ENCODE measurements at regions not wholly inside any gene's neighbourhood (a gene's known extent, or its start where the extent isn't known, plus 50 kb on each side); places are given as distances from the start of the nearest gene placed in this dataset.

DNA sequence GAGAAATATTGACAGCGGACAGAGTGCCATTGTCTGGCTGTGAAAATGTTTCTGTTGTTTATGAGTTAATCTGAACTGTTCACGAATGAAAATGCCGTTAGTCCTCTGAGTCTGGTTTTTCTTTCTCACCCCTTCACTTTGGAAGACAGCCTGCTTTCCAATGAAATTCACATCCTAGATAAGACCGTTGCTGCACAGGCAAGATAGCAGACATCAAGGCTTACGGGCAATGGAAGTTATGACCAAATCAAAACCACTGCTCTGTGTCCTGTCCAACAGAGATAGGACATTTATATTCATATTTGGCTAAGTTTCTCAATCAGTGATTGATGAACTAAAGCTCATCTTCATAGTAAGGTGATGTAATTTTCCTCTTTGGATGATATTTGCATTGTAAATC is 180.0 kb upstream of the DMAC1 start:
- no peaks in the 10 kb centered on the region for H3K4me1 ChIP-seq
- no peaks in the 10 kb centered on the region for H3K27me3 ChIP-seq
- H3K36me3 ChIP-seq = no peaks in the 10 kb centered on the region
- intact Hi-C loops (cut with DNase I) = loop anchor here (10.0 kb wide), 2 partner anchors 45 to 65 kb away; no protein-coding TSS in a partner anchor
- H3K9me3 ChIP-seq = no peaks in the 10 kb centered on the region
- H3K27ac ChIP-seq = no peak overlapping the region
- TF ChIP-seq POLR2A (IDR thresholded peaks at IDR 0.05) (no peak), POLR2AphosphoS5 (IDR thresholded peaks at IDR 0.05) (no peak), EP300 (IDR thresholded peaks at IDR 0.05) (no peak)
- TF ChIP-seq, protein P1, sequence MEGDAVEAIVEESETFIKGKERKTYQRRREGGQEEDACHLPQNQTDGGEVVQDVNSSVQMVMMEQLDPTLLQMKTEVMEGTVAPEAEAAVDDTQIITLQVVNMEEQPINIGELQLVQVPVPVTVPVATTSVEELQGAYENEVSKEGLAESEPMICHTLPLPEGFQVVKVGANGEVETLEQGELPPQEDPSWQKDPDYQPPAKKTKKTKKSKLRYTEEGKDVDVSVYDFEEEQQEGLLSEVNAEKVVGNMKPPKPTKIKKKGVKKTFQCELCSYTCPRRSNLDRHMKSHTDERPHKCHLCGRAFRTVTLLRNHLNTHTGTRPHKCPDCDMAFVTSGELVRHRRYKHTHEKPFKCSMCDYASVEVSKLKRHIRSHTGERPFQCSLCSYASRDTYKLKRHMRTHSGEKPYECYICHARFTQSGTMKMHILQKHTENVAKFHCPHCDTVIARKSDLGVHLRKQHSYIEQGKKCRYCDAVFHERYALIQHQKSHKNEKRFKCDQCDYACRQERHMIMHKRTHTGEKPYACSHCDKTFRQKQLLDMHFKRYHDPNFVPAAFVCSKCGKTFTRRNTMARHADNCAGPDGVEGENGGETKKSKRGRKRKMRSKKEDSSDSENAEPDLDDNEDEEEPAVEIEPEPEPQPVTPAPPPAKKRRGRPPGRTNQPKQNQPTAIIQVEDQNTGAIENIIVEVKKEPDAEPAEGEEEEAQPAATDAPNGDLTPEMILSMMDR (IDR thresholded peaks at IDR 0.05) = no peak
- H3K4me3 ChIP-seq = no peak overlapping the region
- 70 to 83% methylated on average over 5 of the region's 5 CpGs for WGBS, 2 donors
- DNase-seq = no peak

DNA sequence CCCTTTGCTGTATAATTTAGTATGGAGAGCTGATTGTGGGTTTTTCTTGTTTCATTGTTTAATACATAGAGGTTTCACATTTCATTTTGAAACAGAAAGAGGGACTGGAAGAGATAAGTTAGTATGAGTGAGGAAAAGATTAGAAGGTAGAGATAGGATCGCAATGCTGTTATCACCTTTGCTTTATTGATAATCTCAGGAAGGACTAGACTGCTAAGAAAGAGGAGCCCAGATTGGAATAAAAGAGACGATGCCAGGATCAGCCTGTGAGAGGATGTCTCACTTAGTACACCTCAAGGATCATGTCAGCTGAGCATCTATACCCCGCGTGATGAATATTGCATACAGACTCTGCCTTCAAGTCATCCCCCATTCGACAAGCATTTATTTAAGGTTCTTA is 178.0 kb upstream of the DMAC1 start:
- H3K9me3 ChIP-seq = no peaks in the 10 kb centered on the region
- H3K4me3 ChIP-seq = no peak overlapping the region
- no peak for DNase-seq
- no peak for TF ChIP-seq POLR2A (IDR thresholded peaks at IDR 0.05)
- no peaks in the 10 kb centered on the region for H3K4me1 ChIP-seq
- H3K36me3 ChIP-seq = no peaks in the 10 kb centered on the region
- no peak overlapping the region for H3K27ac ChIP-seq
- intact Hi-C loops (cut with DNase I) = loop anchor here (10.0 kb wide), 1 partner anchor 47 kb away; no protein-coding TSS in a partner anchor
- H3K27me3 ChIP-seq = no peaks in the 10 kb centered on the region
- WGBS, 2 donors = 89 to 93% methylated on average over 5 of the region's 5 CpGs

DNA sequence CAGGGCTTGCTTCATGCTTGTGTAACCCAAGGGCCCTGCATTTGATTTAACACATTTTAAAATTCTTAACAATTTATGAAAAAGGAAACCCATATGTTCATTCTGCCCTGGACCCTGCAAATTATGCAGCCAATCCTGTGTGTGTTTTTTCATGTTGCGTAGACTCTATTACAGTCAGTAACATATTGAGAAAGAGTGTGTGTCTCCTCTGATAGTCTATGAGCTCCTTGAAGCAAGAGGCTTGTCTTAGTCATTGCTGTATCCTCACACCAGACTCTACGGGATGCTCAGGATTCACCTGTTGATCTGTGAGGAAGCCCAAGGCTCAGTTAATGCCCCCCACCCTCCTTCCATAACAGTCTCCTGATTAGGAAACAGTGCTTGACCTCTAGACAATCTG is 177.3 kb upstream of the DMAC1 start:
- H3K4me3 ChIP-seq = no peak overlapping the region
- H3K36me3 ChIP-seq = no peaks in the 10 kb centered on the region
- H3K4me1 ChIP-seq = no peaks in the 10 kb centered on the region
- no peaks in the 10 kb centered on the region for H3K9me3 ChIP-seq
- no peak for DNase-seq
- no peak for TF ChIP-seq EP300 (IDR thresholded peaks at IDR 0.05)
- no peak for TF ChIP-seq POLR2AphosphoS5 (IDR thresholded peaks at IDR 0.05)
- no peak for TF ChIP-seq POLR2A (IDR thresholded peaks at IDR 0.05)
- TF ChIP-seq, protein P1 (IDR thresholded peaks at IDR 0.05) = no peak
- H3K27ac ChIP-seq = no peak overlapping the region
- WGBS, 2 donors = 73 to 89% methylated on average over 2 of the region's 2 CpGs
- H3K27me3 ChIP-seq = no peaks in the 10 kb centered on the region
- intact Hi-C loops (cut with DNase I) = loop anchor here (10.0 kb wide), 1 partner anchor 48 kb away; no protein-coding TSS in a partner anchor

DNA sequence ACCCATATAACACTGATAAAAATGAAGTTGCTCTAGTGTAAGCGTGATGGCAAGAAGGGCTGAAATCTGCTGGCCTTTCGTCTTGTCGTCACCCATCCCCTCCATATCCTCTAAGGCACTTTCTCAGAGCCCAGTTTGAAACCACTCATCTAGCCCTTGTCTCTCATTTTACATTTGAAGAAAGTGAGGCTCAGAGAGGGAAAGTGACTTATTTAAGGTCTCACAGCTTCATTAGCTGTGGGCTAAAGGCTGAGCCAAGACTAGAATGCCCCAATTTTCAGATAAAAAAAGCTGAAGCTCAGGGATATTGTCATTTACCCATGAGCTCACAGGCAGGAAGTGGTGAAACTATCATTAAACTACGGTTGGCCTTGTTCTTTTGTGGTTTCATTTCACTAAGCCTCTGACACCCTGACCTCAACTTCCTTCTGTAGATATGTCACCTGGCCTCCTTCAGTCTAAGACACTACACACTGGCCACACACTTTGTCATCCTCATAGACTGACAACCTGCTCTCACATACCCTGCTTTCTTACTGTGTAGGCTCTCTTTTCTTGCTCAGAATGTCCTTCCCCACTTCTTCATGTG is 176.7 kb upstream of the DMAC1 start:
- intact Hi-C loops (cut with DNase I) = loop anchor here (10.0 kb wide), 1 partner anchor 49 kb away; no protein-coding TSS in a partner anchor
- H3K27me3 ChIP-seq = no peaks in the 10 kb centered on the region
- 48 to 50% methylated on average over 4 of the region's 4 CpGs for WGBS, 2 donors

DNA sequence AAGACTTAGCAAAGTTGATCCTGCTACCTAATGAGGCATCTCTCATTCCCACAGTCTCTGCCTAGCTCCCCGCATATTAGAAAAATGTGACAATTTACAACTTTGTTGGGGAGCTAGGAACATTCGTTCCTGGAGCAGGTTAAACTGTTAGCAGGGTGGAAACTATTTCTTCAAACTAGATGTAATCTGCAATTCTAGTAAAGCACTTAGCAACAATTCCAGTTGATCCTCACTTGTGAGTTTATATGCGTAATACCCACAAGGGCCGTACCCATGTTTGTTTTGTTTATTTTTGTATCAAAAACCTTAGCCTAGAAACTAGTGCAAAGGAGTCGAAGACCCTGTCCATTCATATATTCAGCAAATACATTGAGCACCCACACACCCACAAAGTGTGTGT is 175.8 kb upstream of the DMAC1 start:
- H3K4me3 ChIP-seq = no peak overlapping the region

More for the DNA sequence above, 176.7 kb upstream of the DMAC1 start:
- H3K4me1 ChIP-seq = no peaks in the 10 kb centered on the region
- H3K4me3 ChIP-seq = no peak overlapping the region
- no peak overlapping the region for H3K27ac ChIP-seq
- no peak for DNase-seq
- TF ChIP-seq EP300 (IDR thresholded peaks at IDR 0.05) (no peak), POLR2AphosphoS5 (IDR thresholded peaks at IDR 0.05) (no peak), POLR2A (IDR thresholded peaks at IDR 0.05) (no peak)
- TF ChIP-seq, protein P1 (IDR thresholded peaks at IDR 0.05) = no peak
- no peaks in the 10 kb centered on the region for H3K9me3 ChIP-seq
- H3K36me3 ChIP-seq = no peaks in the 10 kb centered on the region

More for the DNA sequence above, 175.8 kb upstream of the DMAC1 start:
- WGBS, 2 donors = 90 to 96% methylated on average over 5 of the region's 5 CpGs
- DNase-seq = no peak
- intact Hi-C loops (cut with DNase I) = loop anchor here (10.0 kb wide), 1 partner anchor 49 kb away; no protein-coding TSS in a partner anchor
- TF ChIP-seq POLR2A (IDR thresholded peaks at IDR 0.05) = no peak
- no peak for TF ChIP-seq EP300 (IDR thresholded peaks at IDR 0.05)
- TF ChIP-seq POLR2AphosphoS5 (IDR thresholded peaks at IDR 0.05) = no peak
- no peaks in the 10 kb centered on the region for H3K4me1 ChIP-seq
- H3K27me3 ChIP-seq = no peaks in the 10 kb centered on the region
- no peak overlapping the region for H3K27ac ChIP-seq
- no peaks in the 10 kb centered on the region for H3K9me3 ChIP-seq
- no peaks in the 10 kb centered on the region for H3K36me3 ChIP-seq
